GM19438 (cell line): ENCODE measurements at regions not wholly inside any gene's neighbourhood (a gene's known extent, or its start where the extent isn't known, plus 50 kb on each side); places are given as distances from the start of the nearest gene placed in this dataset.

Source experiments
- ATAC-seq: cut with Tn5 transposase; IDR thresholded peaks from one replicate; pipeline ENCODE4 v1.9.1; 2021; ENCODE audit warnings: low read depth; ENCODE audit not compliant: unreplicated experiment

- ATAC-seq: peak; percentile 73
Observed at GRCh38 chr5:74576941-74577456, 63.5 kb downstream of the ENC1 start.

- ATAC-seq: no peak
Observed at GRCh38 chr5:74575741-74576538, 64.6 kb downstream of the ENC1 start.

- ATAC-seq: no peak
Observed at GRCh38 chr5:74570250-74570649, 70.3 kb downstream of the ENC1 start.

GRCh38 chr5:74567411-74567995 lies 73.0 kb downstream of the ENC1 start:
- no peak for ATAC-seq

DNA sequence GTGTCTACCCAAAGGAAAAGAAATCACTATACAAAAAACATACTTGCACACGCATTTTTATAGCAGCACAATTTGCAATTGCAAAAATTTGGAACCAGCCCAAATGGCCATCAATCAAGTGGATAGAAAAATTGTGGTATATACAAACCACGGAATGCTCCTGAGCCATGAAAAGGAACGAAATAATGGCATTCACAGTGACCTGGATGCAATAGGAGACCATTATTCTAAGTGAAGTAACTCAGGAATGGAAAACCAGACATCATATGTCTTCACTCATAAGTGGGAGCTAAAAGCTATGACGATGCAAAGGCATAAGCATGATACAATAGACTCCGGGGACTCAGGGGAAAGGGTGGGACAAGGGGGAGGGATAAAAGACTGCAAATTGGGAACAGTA lies 78.4 kb downstream of the ENC1 start:
- ATAC-seq: no peak

DNA sequence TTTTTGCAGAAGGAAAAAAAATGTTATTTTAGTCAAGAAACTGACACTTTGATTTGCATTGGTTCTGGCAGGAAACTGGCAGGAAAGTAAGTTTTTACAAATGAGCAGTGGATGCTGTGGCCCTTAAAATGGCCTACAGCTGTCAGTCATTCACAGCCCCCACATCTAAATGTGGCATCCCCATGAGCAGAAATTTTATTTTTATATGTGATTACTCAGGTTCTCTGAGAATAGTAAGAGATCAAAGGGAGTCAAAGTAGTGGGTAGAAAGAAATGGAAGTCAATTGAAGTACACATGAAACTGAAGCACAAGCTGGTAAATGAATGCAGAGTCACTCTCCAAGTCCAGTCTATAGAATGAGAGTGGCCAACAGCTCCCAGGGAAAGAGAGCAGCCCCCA lies 80.3 kb downstream of the ENC1 start:
- no peak for ATAC-seq

DNA sequence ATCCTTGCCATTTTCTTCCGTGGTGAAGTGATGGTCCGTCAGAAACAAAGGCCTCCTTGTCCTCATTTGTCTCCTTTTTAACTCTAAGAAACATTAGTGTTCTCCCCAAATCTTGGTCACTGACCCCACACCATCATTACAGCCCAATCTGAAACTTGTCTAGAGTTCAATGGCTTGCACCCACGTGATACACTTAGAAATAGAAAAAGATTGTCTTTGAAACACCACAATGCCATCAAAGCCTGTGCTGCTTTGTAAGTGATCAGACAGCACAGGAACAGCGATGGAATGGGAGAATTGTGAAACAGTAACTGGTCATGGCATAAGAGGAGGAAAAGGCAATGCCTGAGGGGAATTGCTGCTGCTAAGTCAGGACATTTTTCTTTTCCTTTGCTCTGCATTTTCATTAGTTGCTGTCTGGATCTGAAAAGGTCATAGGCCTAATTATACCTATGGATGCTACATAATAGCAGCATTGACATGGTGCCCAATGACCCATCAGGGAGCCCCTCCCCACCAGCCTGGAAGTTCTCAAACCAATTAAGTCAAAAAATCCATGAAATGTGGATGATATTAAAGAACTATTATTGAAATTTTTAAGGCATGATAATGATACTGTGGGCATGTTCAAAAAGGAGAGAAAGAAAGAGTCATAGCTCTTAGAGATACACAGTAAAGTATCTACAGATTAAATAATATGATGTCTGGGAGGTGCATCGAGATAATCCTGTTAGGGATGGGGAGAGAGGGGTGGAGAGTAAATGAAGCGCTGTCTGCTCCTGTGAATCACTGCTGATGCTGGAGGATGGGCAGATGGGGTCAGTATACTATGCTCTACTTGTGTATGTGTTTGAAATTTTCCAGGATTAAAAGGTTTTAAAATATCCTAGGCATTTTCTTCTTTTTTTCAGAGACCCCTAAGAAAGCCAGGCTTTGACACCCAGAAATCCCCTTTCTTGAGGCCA lies 83.6 kb downstream of the ENC1 start:
- no peak for ATAC-seq

DNA sequence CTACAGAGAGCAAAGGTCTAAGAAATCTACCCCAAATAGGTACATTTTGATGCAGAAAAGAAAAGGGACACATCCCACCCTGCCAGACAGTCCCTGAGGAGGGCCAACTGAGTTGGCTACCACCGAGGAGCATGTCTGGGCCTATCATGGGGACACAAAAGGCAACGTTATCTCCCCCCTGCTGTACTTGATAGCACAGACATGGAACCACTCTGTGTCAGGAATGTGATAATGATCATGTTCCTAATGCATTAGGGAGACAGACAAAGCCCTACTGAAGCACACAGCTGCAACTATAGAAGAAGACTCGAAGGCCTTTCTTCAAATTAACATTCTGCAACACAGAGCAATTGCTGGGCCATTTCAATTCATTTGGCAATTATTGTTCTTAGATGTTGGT lies 84.5 kb downstream of the ENC1 start:
- ATAC-seq: no peak

- ATAC-seq: no peak
Observed at GRCh38 chr5:74552101-74552500, 88.4 kb downstream of the ENC1 start.

DNA sequence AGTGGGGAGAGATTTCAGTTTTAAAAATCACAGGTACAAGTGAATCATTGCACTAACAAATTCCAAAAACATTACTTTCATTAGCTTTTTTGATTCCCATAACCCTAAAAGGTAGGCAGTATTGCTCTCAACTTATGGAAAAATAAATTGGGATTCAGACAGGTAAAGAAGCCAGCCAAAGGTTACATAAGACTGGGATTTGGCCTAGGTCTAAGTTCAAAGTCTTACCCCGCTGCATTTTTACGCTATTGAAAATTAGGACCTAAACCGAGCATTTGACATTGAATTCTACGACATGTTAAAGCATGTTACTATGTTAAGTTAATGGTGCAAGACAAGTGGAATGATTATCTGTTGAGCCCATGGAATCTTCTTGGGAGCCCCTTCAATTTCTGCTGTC lies 89.6 kb downstream of the ENC1 start:
- no peak for ATAC-seq

DNA sequence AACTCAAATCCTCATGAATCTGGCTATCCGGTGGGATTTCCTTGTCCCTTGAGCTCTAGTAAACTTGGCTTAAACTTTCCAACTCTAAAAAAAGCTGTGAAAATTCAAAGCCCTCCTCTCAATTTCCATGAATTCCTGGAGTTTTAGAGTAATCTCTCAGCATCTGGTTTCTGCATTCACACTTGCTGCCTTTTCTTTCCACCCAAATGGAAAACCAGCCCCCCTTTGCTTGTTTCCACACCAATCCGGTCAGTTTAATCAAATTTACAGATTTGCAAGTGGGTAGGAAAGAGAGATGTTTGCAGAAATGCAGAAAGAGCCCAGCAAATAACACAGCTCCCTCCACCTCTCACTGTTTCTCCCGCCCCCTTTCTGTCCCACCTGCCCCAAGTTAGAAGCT lies 91.1 kb downstream of the ENC1 start:
- no peak for ATAC-seq

DNA sequence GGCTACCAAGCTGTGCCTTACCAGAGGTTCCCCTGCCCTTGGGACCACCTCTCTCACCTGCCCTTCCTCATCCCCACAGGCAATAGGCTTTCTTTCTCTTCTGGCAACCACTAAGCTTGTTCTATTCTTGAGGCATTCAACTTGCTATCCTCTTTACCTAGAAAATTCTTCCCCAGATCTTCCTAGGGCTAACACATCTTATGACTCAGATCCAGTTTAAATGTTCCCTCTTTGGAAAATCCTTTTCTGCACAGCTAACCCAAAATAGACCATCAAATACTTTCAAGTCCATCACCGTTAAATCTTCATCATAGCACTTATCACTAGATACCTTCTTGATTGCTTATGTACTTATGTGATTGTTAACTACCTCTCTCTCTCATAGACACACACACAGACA lies 93.7 kb downstream of the ENC1 start:
- ATAC-seq: no peak

GRCh38 chr5:74544811-74545210 lies 95.7 kb downstream of the ENC1 start:
- no peak for ATAC-seq

DNA sequence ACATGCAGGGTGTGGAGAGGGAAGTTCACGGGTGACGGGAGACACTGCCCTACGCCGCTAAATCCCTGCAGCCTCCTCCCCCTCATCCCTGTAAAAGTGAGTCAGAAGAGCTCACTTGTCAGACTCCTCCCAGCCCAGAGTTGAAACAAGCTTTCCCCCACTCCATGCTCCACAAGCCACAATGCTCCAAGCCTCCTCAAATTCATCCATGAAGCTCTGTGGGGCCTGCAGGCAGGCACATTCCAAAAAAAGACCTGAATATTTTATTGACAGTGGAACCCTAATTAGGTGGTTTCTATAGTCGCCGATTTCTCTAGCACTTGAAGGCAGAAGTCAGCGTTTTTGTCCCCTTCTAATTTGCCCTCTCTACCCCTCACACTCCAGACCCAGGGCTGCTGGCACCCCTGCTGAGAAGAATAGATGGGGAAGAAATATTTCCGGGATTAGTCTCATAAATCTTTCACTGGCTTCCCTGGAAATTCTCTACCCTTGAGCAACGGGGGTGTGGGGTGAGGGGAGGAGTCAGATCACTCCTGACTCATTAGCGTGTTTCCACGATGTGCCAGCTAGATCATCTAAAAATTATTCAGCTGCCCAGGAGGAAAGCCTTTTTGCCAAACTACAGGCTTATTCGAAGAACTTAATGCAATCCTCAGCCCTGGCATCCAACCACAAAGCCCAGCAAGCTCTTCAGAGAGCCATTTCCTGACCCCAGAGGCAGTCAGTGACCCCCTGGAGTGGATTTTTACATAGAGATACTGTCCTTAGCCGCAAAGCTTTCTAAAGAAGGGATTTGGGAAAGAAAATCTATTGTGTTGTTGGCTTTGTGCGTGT lies 97.1 kb downstream of the ENC1 start:
- no peak for ATAC-seq

DNA sequence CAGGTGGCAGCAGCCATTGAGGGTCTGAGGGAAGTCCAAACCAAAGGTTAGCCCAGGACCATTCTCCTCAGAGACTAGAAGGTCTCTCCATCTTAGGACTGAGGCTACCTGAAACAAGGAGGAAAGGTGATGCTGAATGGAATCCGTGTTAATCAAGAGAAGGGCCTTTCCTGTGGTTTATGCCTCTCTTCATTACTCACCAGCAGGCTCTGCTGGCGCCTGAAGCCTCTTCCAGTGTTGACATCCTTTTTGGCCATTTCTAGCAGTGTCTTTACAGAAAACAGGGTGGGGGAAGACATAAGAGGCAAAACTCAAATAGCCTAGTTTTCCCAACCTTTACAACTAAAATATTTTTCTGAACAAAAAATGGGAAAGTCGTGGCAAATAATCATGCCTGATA lies 98.0 kb downstream of the ENC1 start:
- ATAC-seq: no peak

DNA sequence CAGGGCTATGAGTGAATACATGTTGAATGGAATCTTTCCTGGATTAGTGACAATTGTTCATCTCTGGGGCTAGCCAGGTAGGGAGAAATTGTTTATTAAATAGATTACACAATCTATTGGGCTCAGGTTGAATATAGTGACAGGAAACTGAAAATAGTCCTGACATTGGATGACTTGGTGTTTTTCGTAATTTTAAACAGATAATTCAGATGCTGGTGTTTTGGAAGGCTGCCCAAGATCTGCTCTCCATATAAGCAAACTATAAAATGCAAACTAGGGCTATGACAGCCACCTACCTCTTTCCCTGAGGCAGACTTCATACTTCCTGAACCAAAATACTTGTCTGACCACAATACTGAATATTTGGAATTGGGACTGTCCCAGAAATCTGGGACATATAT lies 99.1 kb downstream of the ENC1 start:
- ATAC-seq: no peak

- ATAC-seq: no peak
Observed at GRCh38 chr5:74540622-74541021, 99.9 kb downstream of the ENC1 start.

- no peak for ATAC-seq
Observed at GRCh38 chr5:74539986-74540385, 100.5 kb downstream of the ENC1 start.

GRCh38 chr5:74538206-74538661 lies 102.3 kb downstream of the ENC1 start:
- no peak for ATAC-seq

GRCh38 chr5:74536658-74537057 lies 103.9 kb downstream of the ENC1 start:
- ATAC-seq: no peak
